ENCODE measurements at regions not wholly inside any gene's neighbourhood (a gene's known extent, or its start where the extent isn't known, plus 50 kb on each side); places are given as distances from the start of the nearest gene placed in this dataset.
"Not testable (repeated sequence)": the region's sequence is repeated elsewhere in the genome, so short reads cannot be mapped to it uniquely, and the experiment has no call there.

DNA sequence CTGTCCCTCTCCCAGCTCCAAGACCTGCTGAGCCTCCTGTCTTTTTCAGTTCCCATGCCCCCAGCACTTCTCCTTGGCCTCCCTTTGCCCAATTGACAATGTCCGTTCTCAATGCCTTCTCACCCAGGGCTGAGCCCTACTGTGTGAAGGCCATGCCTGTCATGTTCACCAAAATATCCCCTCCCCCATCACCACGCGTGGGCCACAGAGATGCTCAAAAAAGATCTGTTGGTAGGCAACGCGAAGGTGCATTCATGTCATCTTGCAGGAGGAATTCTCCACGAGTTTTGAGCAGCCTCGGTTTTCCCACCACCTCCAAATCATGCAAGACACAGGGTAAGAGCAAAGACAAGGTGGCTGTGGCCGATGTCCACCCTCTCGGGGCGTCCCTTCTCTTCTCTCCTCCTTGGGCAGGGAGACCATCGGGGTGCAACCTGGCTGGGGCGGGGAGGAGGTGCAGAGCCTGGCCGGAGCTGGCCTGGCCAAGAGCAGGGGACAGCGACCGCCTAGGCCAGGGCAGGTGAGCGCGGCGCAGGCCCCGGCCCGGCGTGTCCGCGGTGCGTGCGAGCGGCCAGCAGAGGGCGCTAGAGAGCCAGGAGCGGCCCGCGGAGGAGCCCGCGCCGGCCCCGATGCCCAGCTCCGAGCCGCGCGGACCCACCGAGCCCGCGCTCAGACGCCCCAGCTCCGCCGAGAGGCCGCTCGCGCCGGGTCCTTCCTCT is 56.3 kb upstream of the KRTAP5-11 start:
- peak; percentile 11 for DNase-seq

- not testable (repeated sequence) for DNase-seq
These were observed 56.8 kb upstream of the KRTAP5-11 start for GRCh38 chr11:71639520-71639849.

- DNase-seq: not testable (repeated sequence)
These were observed 57.2 kb upstream of the KRTAP5-11 start for GRCh38 chr11:71639916-71640315.

DNA sequence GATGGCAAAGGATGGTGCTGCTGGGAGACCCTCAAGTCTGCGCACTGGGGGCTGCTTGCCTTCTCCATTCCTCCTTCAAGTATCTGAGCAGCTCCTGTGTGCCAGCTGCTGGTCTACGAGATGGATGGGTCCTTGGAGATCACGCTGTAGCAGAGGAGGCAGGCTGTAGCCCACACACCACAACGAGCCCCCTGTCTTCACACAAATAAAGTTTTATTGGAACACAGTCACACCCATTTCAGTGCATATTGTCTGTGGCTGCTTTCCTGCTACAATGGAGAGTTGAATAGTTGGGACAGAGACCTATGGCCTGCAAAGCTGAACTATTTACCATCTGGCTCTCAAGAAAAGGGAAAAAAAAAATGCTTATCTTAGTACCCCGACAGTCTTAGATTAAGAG is 64.4 kb upstream of the KRTAP5-11 start:
- not testable (repeated sequence) for DNase-seq

- DNase-seq: not testable (repeated sequence)
These were observed 70.3 kb upstream of the KRTAP5-11 start for GRCh38 chr11:71652998-71653397.

DNA sequence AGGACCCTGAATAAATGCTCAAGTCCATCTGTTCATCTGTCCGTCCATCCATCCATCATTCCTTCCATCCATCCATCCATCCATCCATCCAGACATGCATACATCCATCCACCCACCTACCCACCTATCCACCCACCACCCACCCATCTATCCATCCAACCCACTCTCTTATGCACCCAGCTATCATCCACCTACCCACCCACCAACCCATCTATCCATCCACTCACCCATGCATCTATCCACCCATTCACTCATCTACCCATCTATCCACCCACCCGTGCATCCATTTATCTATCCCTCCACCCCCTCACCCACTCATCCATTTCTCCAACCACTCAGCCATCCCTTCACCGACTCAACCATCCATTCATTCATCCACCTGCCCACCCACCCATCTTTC is 71.7 kb upstream of the KRTAP5-11 start:
- DNase-seq: not testable (repeated sequence)

DNA sequence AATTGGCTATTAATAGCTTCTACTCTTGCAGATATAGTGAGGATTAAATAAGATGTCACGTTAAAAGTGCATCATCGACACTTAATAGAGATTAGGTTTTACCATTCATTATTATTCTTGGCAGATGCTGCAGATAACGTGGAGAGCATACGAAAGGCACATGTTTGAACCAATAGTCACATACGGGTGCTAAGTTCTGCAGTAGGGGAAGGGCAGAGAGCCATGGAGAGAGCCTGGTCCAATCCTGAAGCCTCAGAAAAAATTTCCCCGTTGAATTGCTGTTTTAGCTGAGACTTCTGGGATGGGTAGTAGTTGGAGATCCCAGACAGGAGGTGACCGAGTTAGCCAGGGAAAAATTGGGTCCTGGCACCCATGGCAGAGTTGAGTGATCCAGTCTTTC is 72.4 kb upstream of the KRTAP5-11 start:
- not testable (repeated sequence) for DNase-seq

GRCh38 chr11:71656513-71656912 is 73.8 kb upstream of the KRTAP5-11 start:
- not testable (repeated sequence) for DNase-seq

DNA sequence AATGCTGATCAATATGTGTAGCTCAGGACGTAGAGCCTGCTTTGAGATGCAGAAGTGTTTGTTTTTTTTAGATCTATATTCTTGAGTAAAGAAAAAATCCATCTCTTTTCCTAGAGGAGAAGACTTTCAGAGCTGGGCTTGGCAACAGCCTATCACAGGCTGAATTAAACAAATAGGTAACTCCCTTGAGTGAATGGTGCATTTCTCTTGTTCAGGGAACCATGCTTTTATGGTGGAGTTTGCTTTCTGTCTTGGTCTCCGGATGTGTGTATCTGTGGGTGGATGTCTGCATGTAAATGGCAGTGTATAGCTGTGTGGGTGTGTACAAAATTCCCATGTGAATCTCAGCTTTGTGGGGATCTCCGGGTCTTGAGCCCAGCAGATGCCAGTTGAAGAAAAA is 82.3 kb upstream of the KRTAP5-11 start:
- DNase-seq: not testable (repeated sequence)

GRCh38 chr11:71698110-71698509 is 115.4 kb upstream of the KRTAP5-11 start:
- not testable (repeated sequence) for DNase-seq

GRCh38 chr11:71698961-71699360 is 116.3 kb upstream of the KRTAP5-11 start:
- DNase-seq: not testable (repeated sequence)

DNA sequence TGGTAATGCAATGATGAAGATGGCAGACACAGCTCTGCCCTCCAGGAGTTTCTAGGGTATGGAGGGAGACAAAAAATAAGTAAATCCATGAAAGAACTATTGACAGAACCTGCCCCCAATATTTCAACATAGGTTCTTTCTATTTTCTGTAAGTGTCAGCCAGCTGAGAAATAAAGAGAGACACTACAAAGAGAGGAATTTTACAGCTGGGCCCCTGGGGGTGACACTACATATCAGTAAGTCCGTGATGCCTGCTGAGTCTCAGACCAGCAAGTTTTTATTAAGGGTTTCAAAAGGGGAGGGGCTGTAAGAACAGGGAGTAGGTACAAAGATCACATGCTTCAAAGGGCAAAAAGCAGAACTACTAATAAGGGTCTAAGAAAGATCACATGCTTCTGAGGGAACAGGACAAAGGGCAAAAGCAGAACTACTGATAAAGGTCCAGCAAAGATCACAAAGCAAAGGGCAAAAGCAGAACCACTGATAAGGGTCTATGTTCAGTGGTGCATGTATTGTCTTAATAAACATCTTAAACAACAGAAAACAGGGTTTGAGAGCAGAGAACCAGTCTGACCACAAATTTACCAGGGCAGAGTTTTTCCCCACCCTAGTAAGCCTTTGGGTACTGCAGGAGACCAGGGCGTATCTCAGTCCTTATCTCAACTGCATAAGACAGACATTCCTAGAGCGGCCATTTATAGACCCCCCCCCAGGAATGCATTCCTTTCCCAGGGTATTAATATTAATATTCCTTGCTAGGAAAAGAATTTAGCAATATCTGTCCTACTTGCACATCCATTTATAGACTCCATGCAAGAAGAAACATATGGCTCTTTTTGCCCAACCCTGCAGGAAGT is 119.0 kb upstream of the KRTAP5-11 start:
- not testable (repeated sequence) for DNase-seq

GRCh38 chr11:71705086-71705737 is 122.5 kb upstream of the KRTAP5-11 start:
- DNase-seq: not testable (repeated sequence)

- not testable (repeated sequence) for DNase-seq
These were observed 123.2 kb upstream of the KRTAP5-11 start for GRCh38 chr11:71705738-71706432.

DNA sequence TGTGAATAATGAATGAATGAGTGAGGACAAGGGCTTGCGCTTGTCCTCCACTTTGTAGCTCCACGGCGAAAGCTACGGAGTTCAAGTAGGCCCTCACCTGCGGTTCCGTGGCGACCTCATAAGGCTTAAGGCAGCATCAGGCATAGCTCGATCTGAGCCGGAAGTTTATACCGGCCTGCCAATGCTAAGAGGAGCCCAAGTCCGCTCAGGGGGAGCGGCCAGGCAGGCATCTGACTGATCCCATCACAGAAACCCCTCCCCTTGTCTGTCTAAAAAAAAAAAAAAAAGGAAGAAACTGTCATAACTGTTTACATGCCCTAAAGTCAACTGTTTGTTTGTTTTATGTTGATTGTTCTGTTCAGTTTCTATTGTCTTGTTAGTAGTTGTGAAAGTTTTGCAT is 124.4 kb upstream of the KRTAP5-11 start:
- not testable (repeated sequence) for DNase-seq

GRCh38 chr11:71709541-71709940 is 123.5 kb upstream of the DEFB108B start:
- not testable (repeated sequence) for DNase-seq

- not testable (repeated sequence) for DNase-seq
These were observed 122.8 kb upstream of the DEFB108B start for GRCh38 chr11:71710171-71710671.

GRCh38 chr11:71710701-71711385 is 122.2 kb upstream of the DEFB108B start:
- DNase-seq: not testable (repeated sequence)

- DNase-seq: not testable (repeated sequence)
These were observed 120.7 kb upstream of the DEFB108B start for GRCh38 chr11:71712350-71712749.

- not testable (repeated sequence) for DNase-seq
These were observed 120.2 kb upstream of the DEFB108B start for GRCh38 chr11:71712846-71713245.

- not testable (repeated sequence) for DNase-seq
These were observed 118.5 kb upstream of the DEFB108B start for GRCh38 chr11:71714510-71714909.

GRCh38 chr11:71721840-71722239 is 111.2 kb upstream of the DEFB108B start:
- DNase-seq: not testable (repeated sequence)

Data from NCI-H2029 (cell line).